ENCODE measurements at regions not wholly inside any gene's neighbourhood (a gene's known extent, or its start where the extent isn't known, plus 50 kb on each side); places are given as distances from the start of the nearest gene placed in this dataset.
"Not testable (repeated sequence)": the region's sequence is repeated elsewhere in the genome, so short reads cannot be mapped to it uniquely, and the experiment has no call there.

DNA sequence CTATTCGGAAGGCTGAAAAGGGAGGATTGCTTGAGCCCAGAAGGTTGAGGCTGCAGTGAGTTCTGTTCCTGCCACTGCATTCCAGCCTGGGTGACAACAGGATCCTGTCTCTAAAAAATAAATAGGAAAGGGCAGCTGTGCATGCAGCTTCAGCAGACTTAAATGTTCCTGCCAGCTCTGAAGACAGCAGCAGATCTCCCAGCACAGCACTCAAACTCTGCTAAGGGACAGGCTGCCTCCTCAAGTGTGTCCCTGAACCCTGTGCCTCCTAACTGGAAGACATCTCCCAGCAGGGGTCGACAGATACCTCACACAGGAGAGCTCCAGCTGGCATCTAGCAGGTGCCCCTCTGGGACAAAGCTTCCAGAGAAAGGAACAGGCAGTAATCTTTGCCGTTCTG lies 117.9 kb downstream of the CXCL12 start:
- DNase-seq: no peak

DNA sequence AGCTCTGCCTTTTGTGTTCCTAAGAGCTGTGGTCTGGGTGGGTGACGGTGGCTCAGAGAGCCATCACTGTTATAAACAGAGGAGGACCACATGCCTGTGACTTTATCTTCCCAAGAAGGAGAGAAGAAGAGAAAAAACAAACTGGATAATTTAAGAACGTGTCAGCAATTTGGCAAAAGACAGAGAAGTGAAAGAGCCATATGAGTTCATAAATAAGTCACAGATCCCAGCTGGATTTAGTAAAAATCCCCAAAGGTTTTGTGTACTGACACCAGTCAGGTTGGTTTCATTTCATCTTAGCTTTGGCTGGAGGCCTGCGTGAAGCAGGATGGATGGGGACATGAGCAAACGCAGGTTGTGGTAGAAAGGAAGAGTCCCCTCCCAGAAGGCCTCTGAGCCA lies 120.7 kb downstream of the CXCL12 start:
- no peak for DNase-seq

DNA sequence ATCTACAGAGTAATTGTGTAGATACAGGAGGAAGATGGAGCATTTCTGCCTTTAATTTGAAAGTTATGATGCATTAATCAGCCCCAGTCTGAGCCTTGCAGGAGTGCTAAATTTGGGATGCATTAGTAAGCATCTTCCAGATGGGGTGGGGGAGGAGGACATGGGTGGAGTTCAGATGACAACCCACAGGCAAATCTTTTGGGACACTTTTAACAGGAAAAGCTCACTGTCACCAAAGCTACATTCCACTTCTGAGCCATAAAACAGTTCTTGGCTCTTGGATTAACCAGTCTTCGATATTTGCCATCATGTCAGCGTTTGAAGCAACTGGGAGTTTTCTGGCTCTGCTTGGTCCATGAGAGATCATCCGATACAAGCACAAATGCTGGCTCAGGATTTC lies 121.1 kb downstream of the CXCL12 start:
- no peak for DNase-seq

DNA sequence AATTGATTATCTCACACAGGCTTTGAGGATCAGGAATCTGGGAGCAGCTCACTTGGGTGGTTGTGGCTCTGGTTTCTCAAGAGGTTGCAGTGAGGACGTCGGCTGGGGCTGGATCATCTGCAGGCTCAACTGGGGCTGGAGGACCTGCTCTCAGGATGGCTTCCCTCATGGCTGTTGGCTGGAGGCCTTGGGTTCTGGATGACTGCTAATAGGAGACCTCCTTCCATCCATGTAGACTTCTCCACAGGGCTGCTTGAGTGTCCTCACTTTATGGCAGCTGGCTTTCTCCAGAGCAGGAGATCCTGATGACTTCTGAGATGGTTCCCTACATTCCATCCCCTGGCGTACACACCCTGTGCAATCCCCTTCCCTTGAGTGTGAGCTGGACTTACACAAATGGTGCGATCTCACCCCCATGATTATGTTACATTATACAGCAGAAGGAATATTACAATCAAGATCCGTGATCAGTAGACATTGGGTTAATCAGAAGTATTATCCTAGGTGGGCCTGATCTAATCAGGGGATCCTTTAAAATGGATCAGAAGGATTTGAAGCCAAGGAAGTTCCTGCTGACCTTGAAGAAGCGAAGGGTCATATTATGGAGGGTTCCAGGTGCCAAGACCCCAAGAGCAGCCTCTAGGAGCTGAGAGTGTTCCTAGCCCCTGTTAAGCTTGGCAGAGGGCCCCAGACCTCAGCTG lies 122.2 kb downstream of the CXCL12 start:
- DNase-seq: no peak

DNA sequence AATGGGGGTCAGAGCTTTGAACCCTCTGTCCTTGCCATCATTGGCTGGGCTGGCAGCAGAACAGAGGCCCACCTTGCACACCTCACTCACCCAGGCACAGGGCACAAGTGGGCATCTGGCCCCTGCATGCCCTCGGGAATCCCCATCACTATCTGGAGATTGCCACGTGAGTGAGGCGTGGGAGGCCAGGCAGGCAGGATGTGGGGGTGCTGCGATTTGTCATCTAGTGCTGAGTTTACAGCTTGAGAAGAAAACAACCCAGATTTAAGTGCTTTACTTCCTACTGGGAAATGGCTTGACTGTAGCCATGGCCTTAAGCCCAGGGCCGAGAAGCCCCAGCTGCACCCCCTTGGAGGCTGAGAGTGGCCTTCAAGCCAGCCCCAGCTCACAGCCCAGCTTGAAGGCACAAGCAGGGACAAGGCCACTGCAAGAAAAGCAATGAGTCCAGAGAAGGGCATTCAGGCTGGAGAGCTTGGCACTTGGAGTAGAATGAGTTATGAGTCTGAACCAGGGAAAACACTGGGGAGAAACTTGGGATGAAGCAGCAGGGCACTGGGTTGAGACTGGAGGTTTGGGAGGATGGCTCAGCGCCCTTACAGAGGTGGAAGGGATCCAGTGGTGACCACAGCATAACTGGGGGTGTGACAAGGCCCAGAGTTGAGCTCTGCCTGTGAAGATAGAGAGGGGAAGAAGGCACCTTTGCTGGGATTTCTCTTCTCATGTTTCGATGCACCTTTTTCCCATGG lies 123.0 kb downstream of the CXCL12 start:
- no peak for DNase-seq

DNA sequence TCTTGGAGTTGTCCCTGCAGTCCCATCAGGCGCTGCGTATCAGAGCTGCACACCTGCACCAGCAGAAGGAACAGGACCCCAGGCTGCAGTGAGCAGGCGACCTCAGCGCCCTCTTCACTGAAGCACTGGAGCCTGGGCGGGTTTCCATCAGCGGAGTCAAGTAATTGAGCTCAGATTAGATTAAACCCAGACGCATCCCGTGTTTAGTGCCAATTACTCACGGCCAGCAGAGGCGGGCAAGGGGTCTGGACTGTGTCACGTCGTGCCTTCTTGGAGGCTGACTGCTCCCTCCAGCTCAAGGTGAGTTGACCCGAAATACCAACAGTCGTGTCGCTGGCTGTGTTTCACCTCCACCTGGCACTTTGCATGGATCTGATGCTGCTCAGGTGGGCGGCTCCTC lies 123.6 kb downstream of the CXCL12 start:
- DNase-seq: no peak

DNA sequence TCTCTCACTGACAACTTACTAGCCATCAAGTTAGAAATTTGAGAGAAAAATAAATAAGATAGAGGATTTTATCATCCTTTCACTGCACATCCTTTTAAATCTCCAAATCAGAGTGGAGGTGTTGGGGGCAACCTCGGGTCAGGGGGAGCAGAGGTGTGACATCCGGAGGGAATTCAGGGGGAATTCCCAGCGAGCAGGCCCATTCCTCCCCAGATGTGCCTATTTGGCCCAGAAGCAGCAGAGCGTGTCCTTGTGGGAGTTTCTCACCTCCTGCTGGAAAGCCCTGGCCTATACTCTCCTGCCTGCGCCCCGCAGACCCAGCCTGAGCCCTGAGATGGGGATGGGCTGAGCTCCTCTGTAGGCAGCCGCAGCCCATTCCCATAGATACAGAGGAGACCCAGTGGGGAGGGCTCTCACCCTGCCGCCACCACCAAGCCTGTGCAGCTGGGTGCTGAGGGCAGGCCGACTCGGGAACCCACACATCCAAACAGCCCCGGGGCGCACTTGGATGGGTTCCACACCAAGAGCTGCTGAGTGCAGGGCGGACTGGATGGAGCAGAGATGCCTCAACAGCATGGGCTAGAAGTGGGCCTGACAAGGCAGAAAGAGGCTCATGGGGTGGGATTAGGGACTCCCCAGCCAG lies 124.5 kb downstream of the CXCL12 start:
- no peak for DNase-seq

DNA sequence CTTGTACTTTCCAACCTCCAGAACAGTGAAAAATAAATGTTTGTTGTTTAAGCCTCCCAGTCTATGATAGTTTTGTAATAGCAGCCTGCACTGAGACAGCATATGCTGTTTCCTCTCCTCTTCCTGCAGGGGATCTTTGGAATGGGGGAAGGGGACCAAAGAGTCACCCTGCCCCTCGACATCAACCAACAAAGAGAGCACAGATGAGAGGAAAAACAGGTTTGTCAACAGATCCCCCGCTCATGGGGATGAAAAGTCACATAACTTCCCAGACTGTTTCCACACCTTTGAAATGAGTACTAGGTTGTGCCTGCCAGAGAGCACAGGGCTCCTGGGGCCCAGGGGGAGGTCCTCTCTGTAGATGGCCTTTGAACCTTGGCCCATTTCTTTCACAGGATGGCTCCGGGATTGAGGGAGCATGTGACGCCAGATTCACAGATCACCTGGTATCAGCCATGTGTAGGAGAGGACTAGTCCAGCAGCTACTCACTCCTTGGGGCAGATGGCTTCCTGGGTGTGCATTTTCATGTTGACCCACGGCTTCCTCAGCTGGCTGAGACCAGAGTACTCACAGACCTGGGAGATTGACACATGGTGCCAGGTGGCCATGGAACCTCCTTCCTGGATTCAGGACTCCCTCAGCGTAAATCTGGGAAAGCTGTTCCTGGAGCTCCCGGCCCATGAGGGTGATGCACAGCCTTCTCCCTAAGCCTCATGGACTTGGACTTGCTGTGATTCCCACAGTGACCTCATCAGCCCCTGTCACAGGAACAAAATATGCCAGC lies 125.6 kb downstream of the CXCL12 start:
- no peak for DNase-seq

DNA sequence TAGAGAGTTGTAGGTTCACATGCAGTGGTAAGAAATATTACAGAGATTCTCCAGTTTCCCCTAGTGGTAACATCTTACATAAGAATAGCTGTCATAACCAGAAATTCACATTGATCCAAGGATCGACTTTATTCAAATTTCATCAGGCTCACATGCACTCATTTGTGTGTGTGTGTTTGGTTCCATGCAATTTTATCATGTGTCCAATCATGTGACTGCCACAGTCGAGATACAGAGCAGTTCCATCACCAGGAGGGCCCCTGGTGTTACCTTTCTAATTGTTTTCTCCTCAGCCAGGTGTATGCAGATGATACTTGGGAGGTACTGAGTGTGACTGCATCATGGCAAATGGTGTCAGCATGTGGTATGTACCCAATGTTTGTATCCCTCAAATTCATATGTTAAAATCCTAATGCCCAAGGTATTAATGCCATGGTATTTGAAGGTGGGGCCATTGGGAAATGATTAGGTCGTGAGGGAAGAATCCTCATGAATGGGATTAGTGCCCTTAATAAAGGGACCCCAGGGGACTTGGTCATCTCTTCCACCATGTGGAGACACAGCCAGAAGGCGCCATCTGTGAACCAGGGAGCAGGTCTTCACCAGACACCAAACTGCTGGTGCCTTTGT lies 126.3 kb downstream of the CXCL12 start:
- DNase-seq: no peak

DNA sequence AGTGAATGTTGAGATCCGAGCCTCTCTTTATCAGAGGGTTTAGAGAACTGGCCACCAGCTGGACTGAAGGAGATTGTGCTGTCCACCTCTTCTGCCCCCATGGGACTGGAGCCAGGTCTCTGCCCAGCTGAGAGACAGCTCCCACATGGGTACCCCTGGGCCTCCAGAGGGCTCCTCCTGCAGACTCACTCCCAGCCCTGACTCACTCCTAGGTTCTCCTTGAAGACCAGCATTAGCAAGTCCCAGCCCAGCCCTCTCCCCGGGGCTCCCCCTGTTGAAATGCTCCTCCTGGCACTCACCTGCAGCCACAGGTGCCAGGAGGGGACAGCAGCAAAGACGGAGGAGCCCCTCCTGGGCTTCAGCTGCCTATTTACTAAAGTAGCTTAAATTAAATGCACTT lies 126.9 kb downstream of the CXCL12 start:
- DNase-seq: no peak

DNA sequence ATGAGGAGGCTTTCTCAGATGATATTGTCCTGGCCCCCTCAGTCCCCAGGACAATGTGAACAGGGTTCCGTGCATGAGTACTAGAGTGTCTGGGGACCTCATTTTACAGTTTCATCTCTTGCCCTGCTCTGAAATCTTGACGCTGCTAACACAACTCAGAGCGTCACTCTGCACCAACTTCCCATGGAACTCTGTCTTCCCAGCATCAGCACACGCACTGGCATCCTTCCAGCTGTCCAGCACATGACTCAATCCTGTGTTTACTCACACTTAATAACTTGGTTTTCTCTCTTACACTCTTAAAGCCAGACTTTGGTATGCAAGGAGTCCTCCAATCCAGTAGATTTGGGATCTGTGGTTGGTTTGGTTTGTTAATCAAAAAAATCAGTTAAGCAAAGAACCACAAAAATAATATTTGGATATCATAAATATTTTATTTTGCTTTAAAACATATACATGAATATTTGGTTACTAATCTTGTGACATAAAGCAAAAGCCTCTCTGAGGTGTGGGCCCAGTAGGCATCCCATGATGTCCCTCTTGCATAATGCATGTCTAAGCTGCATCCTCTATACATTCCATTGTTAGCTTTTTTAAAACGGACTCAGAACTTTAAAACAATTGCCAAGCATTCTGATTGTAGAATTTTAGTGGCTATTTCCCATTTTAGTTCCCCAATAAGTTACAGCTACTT lies 131.0 kb downstream of the CXCL12 start:
- DNase-seq: no peak

DNA sequence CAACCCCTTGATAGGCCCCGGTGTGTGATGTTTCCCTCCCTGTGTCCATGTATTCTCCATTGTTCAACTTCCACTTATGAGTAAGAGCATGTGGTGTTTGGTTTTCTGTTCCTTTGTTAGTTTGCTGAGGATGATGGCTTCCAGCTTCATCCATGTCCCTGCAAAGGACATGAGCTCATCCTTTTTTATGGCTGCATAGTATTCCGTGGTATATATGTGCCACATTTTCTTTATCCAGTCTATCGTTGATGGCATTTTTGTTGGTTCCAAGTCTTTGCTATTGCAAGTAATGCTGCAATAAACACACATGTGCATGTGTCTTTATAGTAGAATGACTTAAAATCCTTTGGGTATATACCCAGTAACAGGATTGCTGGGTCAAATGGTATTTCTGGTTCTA lies 132.3 kb downstream of the CXCL12 start:
- not testable (repeated sequence) for DNase-seq

DNA sequence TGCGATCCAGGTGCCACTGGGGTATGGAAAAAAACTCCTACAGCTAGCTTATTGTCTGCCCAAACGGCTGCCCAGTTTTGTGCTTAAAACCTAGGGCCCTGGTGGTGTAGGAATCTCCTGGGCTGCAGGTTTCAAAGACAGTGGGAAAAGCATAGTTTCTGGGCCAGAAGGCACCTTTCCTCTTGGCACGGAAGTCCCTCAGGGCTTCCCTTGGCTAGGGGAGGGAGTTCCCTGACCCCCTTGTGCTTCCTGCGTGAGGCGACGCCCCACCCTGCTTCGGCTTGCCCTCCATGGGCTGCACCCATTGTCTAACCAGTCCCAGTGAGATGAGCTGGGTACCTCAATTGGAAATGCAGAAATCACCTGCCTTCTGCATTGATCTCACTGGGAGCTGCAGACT lies 135.0 kb downstream of the CXCL12 start:
- DNase-seq: not testable (repeated sequence)

DNA sequence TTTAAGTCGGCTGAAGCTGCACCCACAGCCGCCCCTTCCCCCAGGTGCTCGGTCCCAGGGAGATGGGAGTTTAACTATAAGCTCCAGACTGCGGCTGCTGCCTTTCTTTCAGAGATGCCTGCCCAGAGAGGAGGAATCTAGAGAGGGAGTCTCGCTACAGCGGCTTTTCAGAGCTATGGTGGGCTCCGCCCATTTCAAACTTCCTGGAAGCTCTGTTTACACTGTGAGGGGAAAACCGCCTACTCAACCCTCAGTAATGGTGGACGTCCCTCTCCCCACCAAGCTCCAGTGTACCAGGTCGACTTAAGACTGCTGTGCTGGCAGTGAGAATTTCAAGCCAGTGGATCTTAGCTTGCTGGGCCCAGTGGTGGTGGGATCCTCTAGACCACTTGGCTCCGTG lies 135.4 kb downstream of the CXCL12 start:
- DNase-seq: no peak

DNA sequence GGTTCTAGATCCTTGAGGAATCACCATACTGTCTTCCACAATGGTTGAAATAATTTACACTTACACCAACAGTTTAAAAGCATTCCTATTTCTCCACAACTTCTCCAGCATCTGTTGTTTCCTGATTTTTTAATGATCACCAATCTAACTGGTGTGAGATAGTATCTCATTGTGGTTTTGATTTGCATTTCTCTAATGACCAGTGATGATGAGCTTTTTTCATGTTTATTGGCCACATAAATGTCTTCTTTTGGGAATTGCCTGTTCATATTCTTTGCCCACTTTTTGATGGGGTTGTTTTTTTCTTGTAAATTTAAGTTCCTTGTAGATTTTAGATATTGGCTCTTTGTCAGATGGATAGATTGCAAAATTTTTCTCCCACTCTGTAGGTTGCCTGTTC lies 138.2 kb downstream of the CXCL12 start:
- DNase-seq: not testable (repeated sequence)

DNA sequence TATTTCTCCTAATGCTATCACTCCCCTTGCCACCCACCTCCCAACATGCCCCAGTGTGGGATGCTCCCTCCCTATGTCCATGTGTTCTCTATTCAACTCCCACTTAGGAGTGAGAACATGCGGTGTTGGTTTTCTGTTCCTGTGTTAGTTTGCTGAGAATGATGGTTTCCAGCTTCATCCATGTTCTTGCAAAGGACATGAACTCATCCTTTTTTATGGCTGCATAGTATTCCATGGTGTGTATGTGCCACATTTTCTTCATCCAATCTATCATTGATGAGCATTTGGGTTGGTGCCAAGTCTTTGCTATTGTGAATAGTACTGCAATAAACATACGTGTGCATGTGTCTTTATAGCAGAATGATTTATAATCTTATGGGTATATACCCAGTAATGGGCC lies 138.6 kb downstream of the CXCL12 start:
- not testable (repeated sequence) for DNase-seq

DNA sequence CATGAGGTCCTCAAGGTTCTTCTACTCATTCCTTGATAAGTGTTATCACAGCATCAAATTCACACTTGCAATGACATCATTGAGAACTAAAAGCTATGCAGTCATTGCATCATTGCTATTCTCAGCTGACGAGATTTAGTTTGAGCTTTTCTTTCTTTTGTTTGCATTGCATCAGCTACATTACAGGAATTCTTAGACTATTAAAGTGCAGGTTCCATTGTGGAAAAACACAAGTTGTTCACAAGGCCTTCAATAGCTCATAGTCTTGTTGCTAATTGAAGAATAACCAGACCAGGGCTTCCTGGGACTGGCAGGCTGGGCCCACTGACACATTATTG lies 139.3 kb downstream of the CXCL12 start:
- DNase-seq: no peak

DNA sequence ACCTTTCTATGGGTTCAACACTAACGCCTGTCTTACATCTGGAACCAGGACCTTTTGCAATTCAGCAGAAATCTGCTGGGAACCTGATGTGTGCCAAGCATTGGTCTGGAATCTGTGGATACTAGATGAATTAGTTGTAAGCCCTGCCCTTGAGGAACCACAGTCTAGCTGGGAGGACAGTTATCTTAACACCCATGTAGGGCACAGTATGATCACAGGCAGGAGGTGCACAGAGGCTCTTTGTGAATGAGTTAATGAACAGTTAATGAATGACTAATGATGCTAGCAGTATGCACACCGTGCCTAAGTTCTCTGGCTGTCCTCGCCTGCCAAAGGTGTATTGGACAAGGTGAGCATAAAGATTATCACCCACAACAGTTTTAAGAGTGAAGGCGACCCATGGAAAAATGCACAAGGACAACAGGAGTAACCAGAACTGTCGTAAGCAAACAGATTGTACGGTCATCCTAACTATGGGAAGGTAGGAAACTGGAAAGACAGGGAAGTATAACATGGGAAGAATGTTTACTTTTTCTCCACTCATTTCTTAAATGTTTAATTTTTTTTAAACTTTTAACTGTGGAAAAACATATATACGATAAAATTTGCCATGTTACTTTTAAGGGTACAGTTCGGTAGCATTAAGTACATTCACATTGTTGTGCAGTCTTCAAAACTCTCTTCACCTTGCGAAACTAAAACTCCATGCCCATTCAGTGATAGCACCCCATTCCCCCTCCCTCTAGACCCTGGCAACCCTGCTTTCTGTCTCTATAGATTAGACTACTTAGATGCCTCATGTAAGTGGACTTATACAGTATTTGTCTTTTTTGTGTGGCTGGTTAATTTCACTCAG lies 139.9 kb downstream of the CXCL12 start:
- DNase-seq: no peak

DNA sequence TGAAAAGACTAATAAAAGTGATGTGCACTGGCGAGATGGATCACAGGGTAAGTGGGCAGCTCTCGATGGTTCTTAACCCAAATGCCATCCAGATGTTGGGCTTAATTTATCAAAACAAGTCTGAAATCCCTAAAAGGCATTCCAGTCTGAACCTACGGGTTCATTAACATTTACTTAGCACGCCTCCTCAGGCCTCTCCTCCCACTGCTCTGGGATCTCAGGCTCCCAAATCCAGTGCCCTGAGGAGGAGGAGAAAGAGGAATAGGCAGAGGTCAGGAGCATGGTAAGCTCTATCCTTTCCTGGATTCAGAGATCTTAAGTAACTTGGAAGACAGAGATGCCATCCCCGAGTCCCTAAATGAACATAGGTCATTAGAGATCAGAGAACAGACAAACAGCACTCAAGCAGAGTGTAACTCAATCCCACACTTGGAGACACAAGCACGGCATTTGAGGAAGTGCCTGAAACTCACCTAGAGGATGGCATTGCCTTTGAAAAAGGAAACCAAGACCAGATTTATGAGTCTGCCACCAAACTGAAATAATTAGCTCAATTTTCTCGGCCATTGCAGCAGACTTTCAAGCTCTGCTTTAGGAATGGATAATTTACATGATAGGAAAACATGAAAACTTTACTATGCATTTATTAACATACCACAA lies 140.9 kb downstream of the CXCL12 start:
- DNase-seq: no peak

DNA sequence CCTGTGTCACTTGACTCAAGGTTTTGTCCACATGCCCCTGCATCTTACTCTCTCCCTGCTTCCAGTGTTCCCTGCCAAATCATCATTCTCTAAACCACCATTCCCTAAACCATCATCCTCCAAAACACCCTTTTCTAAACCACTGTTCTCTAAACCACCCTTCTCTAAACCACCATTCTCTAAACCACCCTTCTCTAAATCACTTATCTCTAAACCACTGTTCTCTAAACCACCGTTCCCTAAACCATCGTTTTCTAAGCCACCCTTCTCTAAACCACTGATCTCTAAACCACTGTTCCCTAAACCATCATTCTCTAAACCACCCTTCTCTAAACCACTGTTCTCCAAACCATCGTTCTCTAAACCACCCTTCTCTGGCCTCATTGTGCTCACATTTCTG lies 142.1 kb downstream of the CXCL12 start:
- DNase-seq: no peak

DNA sequence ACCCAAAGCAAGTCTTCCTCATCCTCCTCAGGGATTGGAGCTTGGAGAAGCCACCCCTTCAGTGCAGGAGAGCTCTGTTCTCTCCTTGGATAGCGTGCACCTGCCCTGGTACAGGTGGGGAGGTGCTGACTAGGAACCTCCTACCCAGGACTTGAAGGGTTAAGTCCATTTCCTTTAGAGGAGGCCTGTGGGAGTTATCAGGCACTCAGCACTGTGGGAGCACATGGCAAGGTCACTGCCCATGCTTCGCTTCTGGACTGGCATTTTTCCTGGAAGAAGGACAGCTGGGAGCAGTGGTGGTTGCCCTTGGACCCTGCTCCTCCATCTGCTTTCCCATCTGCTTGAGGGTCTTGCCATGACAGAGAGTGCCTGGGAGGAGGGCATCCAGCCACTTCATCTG lies 142.8 kb downstream of the CXCL12 start:
- DNase-seq: no peak
